NCI-H187 (cell line): ENCODE measurements at regions not wholly inside any gene's neighbourhood (a gene's known extent, or its start where the extent isn't known, plus 50 kb on each side); places are given as distances from the start of the nearest gene placed in this dataset.

ENCODE experiments used
- DNase-seq, 2 experiments: peaks; one replicate each; lab custom pipeline; 2025; lab: John Stamatoyannopoulos, UW

- no peak for DNase-seq
Measured at GRCh38 chr20:48205281-48205782, 420.1 kb upstream of the SULF2 start.

- no peak for DNase-seq
Measured at GRCh38 chr20:48204499-48204898, 419.2 kb upstream of the SULF2 start.

GRCh38 chr20:48203252-48203651 is 418.0 kb upstream of the SULF2 start:
- no peak for DNase-seq

GRCh38 chr20:48202334-48203113 is 417.2 kb upstream of the SULF2 start:
- DNase-seq, result no peak

- DNase-seq, result no peak
Measured at GRCh38 chr20:48201885-48202284, 416.6 kb upstream of the SULF2 start.

GRCh38 chr20:48201188-48201587 is 415.9 kb upstream of the SULF2 start:
- no peak for DNase-seq

GRCh38 chr20:48198929-48199451 is 413.7 kb upstream of the SULF2 start:
- no peak for DNase-seq

GRCh38 chr20:48197066-48197465 is 411.8 kb upstream of the SULF2 start:
- no peak for DNase-seq

GRCh38 chr20:48196486-48196885 is 411.2 kb upstream of the SULF2 start:
- no peak for DNase-seq

GRCh38 chr20:48196001-48196400 is 410.7 kb upstream of the SULF2 start:
- DNase-seq, result no peak

- no peak for DNase-seq
Measured at GRCh38 chr20:48195121-48195870, 410.0 kb upstream of the SULF2 start.

GRCh38 chr20:48194583-48194982 is 409.3 kb upstream of the SULF2 start:
- DNase-seq, result no peak

GRCh38 chr20:48193627-48194425 is 408.5 kb upstream of the SULF2 start:
- DNase-seq, result no peak

- DNase-seq, result no peak
Measured at GRCh38 chr20:48192109-48192508, 406.8 kb upstream of the SULF2 start.

GRCh38 chr20:48191200-48191599 is 405.9 kb upstream of the SULF2 start:
- DNase-seq, result no peak

- no peak for DNase-seq
Measured at GRCh38 chr20:48190757-48191156, 405.5 kb upstream of the SULF2 start.

GRCh38 chr20:48189181-48189580 is 403.9 kb upstream of the SULF2 start:
- no peak for DNase-seq

GRCh38 chr20:48187851-48188250 is 402.6 kb upstream of the SULF2 start:
- no peak for DNase-seq

GRCh38 chr20:48186915-48187314 is 401.6 kb upstream of the SULF2 start:
- no peak for DNase-seq

GRCh38 chr20:48186447-48186846 is 401.2 kb upstream of the SULF2 start:
- no peak for DNase-seq

GRCh38 chr20:48184229-48184628 is 398.9 kb upstream of the SULF2 start:
- DNase-seq, result no peak

GRCh38 chr20:48181261-48181935 is 396.1 kb upstream of the SULF2 start:
- DNase-seq, result no peak
